NCI-H2029 (cell line): ENCODE measurements at regions not wholly inside any gene's neighbourhood (a gene's known extent, or its start where the extent isn't known, plus 50 kb on each side); places are given as distances from the start of the nearest gene placed in this dataset.
A peak's percentile ranks its signal among the peaks of the same experiment; 100 is the strongest.

Experiments used
- DNase-seq: peaks from one replicate; lab custom pipeline; 2025; lab: John Stamatoyannopoulos, UW

- DNase-seq, result no peak
Observed at GRCh38 chrX:20477219-20477618, 210.5 kb upstream of the RPS6KA3 start.

GRCh38 chrX:20472620-20473258, 206.0 kb upstream of the RPS6KA3 start:
- DNase-seq, result no peak

GRCh38 chrX:20472148-20472547, 205.4 kb upstream of the RPS6KA3 start:
- DNase-seq, result no peak

GRCh38 chrX:20471483-20471882, 204.8 kb upstream of the RPS6KA3 start:
- no peak for DNase-seq

GRCh38 chrX:20463296-20464075, 196.8 kb upstream of the RPS6KA3 start:
- DNase-seq, result peak; percentile 57

- peak; percentile 35 for DNase-seq
Observed at GRCh38 chrX:20461576-20461975, 194.9 kb upstream of the RPS6KA3 start.

GRCh38 chrX:20461002-20461401, 194.3 kb upstream of the RPS6KA3 start:
- DNase-seq, result peak; percentile 13

- DNase-seq, result no peak
Observed at GRCh38 chrX:20459410-20460350, 193.0 kb upstream of the RPS6KA3 start.

- DNase-seq, result no peak
Observed at GRCh38 chrX:20456971-20457370, 190.3 kb upstream of the RPS6KA3 start.

GRCh38 chrX:20455001-20455400, 188.3 kb upstream of the RPS6KA3 start:
- DNase-seq, result no peak

GRCh38 chrX:20454117-20454516, 187.4 kb upstream of the RPS6KA3 start:
- DNase-seq, result no peak

GRCh38 chrX:20452487-20452886, 185.8 kb upstream of the RPS6KA3 start:
- no peak for DNase-seq

- no peak for DNase-seq
Observed at GRCh38 chrX:20451929-20452328, 185.2 kb upstream of the RPS6KA3 start.

- DNase-seq, result no peak
Observed at GRCh38 chrX:20445109-20445508, 178.4 kb upstream of the RPS6KA3 start.

GRCh38 chrX:20442597-20442996, 175.9 kb upstream of the RPS6KA3 start:
- peak; percentile 49 for DNase-seq

- DNase-seq, result no peak
Observed at GRCh38 chrX:20441123-20441522, 174.4 kb upstream of the RPS6KA3 start.

- no peak for DNase-seq
Observed at GRCh38 chrX:20438871-20439526, 172.3 kb upstream of the RPS6KA3 start.

GRCh38 chrX:20437683-20438082, 171.0 kb upstream of the RPS6KA3 start:
- no peak for DNase-seq

GRCh38 chrX:20435913-20436312, 169.2 kb upstream of the RPS6KA3 start:
- no peak for DNase-seq

GRCh38 chrX:20434986-20435385, 168.3 kb upstream of the RPS6KA3 start:
- DNase-seq, result no peak

GRCh38 chrX:20433388-20433775, 166.7 kb upstream of the RPS6KA3 start:
- DNase-seq, result no peak
